HEK293T (cell line): ENCODE measurements at regions not wholly inside any gene's neighbourhood (a gene's known extent, or its start where the extent isn't known, plus 50 kb on each side); places are given as distances from the start of the nearest gene placed in this dataset.

Experiments used
- ARNT ChIP-seq: fragments of 450-650 bp; IDR thresholded peaks from 2 replicates; pipeline ENCODE4 v1.6.1; 2017; ENCODE audit warnings: mild to moderate bottlenecking
- BHLHE40 ChIP-seq: fragments of 450-650 bp; IDR thresholded peaks from 2 replicates; pipeline ENCODE4 v1.6.1; 2016; ENCODE audit warnings: mild to moderate bottlenecking, moderate library complexity, borderline replicate concordance
- FOXA1 ChIP-seq: fragments of 450-650 bp; IDR thresholded peaks from 2 replicates; pipeline ENCODE4 v1.6.1; 2016; ENCODE audit warnings: mild to moderate bottlenecking
- FOXK2 ChIP-seq: fragments of 450-650 bp; IDR thresholded peaks from 2 replicates; pipeline ENCODE4 v1.6.1; 2016; ENCODE audit warnings: mild to moderate bottlenecking
- HDGF ChIP-seq: fragments of 450-650 bp; IDR thresholded peaks from 2 replicates; pipeline ENCODE4 v1.6.1; 2017; ENCODE audit warnings: antibody characterized with exemption, borderline replicate concordance
- L3MBTL2 ChIP-seq: fragments of 450-650 bp; conservative IDR thresholded peaks from 2 replicates; pipeline ENCODE4 v1.6.1; 2016; ENCODE audit warnings: mild to moderate bottlenecking
- NFRKB ChIP-seq: fragments of 450-650 bp; IDR thresholded peaks from 2 replicates; pipeline ENCODE4 v1.6.1; 2016; ENCODE audit warnings: mild to moderate bottlenecking, moderate library complexity
- SP1 ChIP-seq: fragments of 450-650 bp; IDR thresholded peaks from 2 replicates; pipeline ENCODE4 v1.6.1; 2017
- TF ChIP-seq, protein P1 (sequence below): fragments of 450-650 bp; IDR thresholded peaks from 2 replicates; pipeline ENCODE4 v1.6.1; 2016

- no peak for TF ChIP-seq SP1
- TF ChIP-seq BHLHE40: no peak
- TF ChIP-seq, protein P1, sequence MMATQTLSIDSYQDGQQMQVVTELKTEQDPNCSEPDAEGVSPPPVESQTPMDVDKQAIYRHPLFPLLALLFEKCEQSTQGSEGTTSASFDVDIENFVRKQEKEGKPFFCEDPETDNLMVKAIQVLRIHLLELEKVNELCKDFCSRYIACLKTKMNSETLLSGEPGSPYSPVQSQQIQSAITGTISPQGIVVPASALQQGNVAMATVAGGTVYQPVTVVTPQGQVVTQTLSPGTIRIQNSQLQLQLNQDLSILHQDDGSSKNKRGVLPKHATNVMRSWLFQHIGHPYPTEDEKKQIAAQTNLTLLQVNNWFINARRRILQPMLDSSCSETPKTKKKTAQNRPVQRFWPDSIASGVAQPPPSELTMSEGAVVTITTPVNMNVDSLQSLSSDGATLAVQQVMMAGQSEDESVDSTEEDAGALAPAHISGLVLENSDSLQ: no peak
- no peak for TF ChIP-seq HDGF
- TF ChIP-seq ARNT: no peak
- TF ChIP-seq FOXA1: no peak
- no peak for TF ChIP-seq FOXK2
- no peak for TF ChIP-seq NFRKB
- no peak for TF ChIP-seq L3MBTL2
Measured at GRCh38 chr1:80369780-80370179, 1363.2 kb upstream of the ADGRL4 start.
